ENCODE measurements at regions not wholly inside any gene's neighbourhood (a gene's known extent, or its start where the extent isn't known, plus 50 kb on each side); places are given as distances from the start of the nearest gene placed in this dataset.

GRCh38 chr1:232431326-232431725, 198.6 kb downstream of the SIPA1L2 start:
- no peak overlapping the region for H2BK20ac ChIP-seq (ENCODE audit: low read depth, low read length, poor library complexity, severe bottlenecking)
- H3K4me3 Mint-ChIP-seq: no peak overlapping the region
- TF ChIP-seq CTCF (conservative IDR thresholded peaks at IDR 0.05): no peak
- H3K23me2 ChIP-seq (ENCODE audit: insufficient read length, low read depth, low read length, poor library complexity, severe bottlenecking): no peaks in the 10 kb centered on the region
- no peaks in the 10 kb centered on the region for H4K20me1 ChIP-seq (ENCODE audit: control insufficient read depth, insufficient read depth, insufficient read length)
- no peak overlapping the region for H3K14ac ChIP-seq (ENCODE audit: insufficient read depth, low read length)
- no peak overlapping the region for H3K23ac ChIP-seq (ENCODE audit: insufficient read length, low read depth, low read length)
- no peak overlapping the region for H4K8ac ChIP-seq (replicated peaks; ENCODE audit: insufficient read length, low read depth, low read length)
- H2BK120ac ChIP-seq (ENCODE audit: low read depth, low read length, poor library complexity, severe bottlenecking): no peak overlapping the region
- H3K79me1 ChIP-seq (ENCODE audit: insufficient read depth, low read depth, low read length, poor library complexity, severe bottlenecking): no peaks in the 10 kb centered on the region
- H3K27me3 ChIP-seq (ENCODE audit: insufficient read depth, low read length): no peaks in the 10 kb centered on the region
- H2BK15ac ChIP-seq (ENCODE audit: low read depth, low read length): no peak overlapping the region
- no peak overlapping the region for H2AFZ ChIP-seq (ENCODE audit: low read length)
- H3K4me1 ChIP-seq (ENCODE audit: insufficient read depth, low read length): no peaks in the 10 kb centered on the region
- no peak overlapping the region for H3K56ac ChIP-seq (ENCODE audit: insufficient read length, low read depth, low read length)
- H3K9ac ChIP-seq (ENCODE audit: extremely low read depth, insufficient read length, low read length): no peak overlapping the region
- no peak overlapping the region for H2BK5ac ChIP-seq (ENCODE audit: insufficient read length, low read length)
- no peaks in the 10 kb centered on the region; a peak in 1 of 4 replicates for H3K4me1 Mint-ChIP-seq
- H2BK12ac ChIP-seq (ENCODE audit: insufficient read length, low read depth, low read length): no peak overlapping the region
- no peaks in the 10 kb centered on the region for H3K27me3 Mint-ChIP-seq (ENCODE audit: low read depth)
- no CpG with 5 or more reads among the region's 6 CpGs for WGBS (ENCODE audit: extremely low coverage, insufficient read length, low lambda C conversion rate)
- H3K36me3 Mint-ChIP-seq (ENCODE audit: insufficient read depth in 1 of 3, low read depth in 3 of 3): 0 out of 7 replicates have a peak, but pooled peaks cover 0 to 3% (median 0%) of the 10 kb centered on the region in 3 experiments
- no peak overlapping the region for H3T11ph ChIP-seq (ENCODE audit: low read length)
- H3K27ac Mint-ChIP-seq: no peak overlapping the region; a peak in 1 of 7 replicates
- H4K91ac ChIP-seq (ENCODE audit: insufficient read length, low read depth, low read length): no peak overlapping the region
- H4K5ac ChIP-seq (ENCODE audit: insufficient read length, low read depth, low read length): no peak overlapping the region
- H3K9me3 Mint-ChIP-seq: no peaks in the 10 kb centered on the region
- no peaks in the 10 kb centered on the region for H3K9me3 ChIP-seq (ENCODE audit: control insufficient read depth, low read depth, low read length)
- H2AK5ac ChIP-seq (ENCODE audit: insufficient read length, low read length): no peak overlapping the region
- no peak overlapping the region for H3K4ac ChIP-seq (ENCODE audit: low read depth, low read length)
- 0 out of 2 replicates have a peak, but pooled peaks cover 2% of the 10 kb centered on the region for H3K79me2 ChIP-seq (ENCODE audit: insufficient read depth, low read length)
- H3K27ac ChIP-seq (ENCODE audit: insufficient read length, low read depth, low read length): no peak overlapping the region
- H3K4me2 ChIP-seq (ENCODE audit: insufficient read depth, insufficient read length, low read length): no peak overlapping the region
- DNase-seq: no peak
- H3K18ac ChIP-seq (ENCODE audit: insufficient read length, low read depth, low read length): no peak overlapping the region
